Prostate gland (tissue), 1 donor: ENCODE measurements at regions not wholly inside any gene's neighbourhood (a gene's known extent, or its start where the extent isn't known, plus 50 kb on each side); places are given as distances from the start of the nearest gene placed in this dataset.

Source experiments
- POLR2A ChIP-seq: fragments of 450-650 bp; IDR thresholded peaks from one replicate; pipeline ENCODE4 v1.6.1; 2016; ENCODE audit warnings: antibody characterized with exemption, mild to moderate bottlenecking
- POLR2AphosphoS5 ChIP-seq: sonication (generic); formaldehyde crosslinking; IDR thresholded peaks from one replicate; pipeline ENCODE4 v1.6.1; 2017; ENCODE audit warnings: antibody characterized with exemption

DNA sequence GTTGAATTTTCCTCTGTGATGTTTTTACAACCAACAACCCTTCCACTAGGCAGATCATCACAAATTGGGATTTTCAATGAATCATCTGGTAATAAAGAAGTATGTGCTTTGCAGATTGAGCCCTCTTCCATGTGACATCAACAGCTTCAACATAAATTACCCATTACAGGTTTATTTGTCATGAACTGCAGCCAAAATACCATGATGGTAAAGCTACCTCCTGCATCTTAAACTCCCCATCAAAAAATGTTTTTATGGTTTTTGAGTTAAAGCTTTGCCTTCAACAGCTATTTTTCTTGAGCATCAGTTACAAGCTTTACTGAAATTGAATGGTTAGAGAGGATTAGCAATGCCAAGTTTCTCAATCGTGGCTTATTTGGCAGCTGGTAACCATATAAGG is 211.4 kb upstream of the TUSC1 start:
- TF ChIP-seq POLR2A: no peak
- no peak for TF ChIP-seq POLR2AphosphoS5
